ENCODE measurements at regions not wholly inside any gene's neighbourhood (a gene's known extent, or its start where the extent isn't known, plus 50 kb on each side); places are given as distances from the start of the nearest gene placed in this dataset.

DNA sequence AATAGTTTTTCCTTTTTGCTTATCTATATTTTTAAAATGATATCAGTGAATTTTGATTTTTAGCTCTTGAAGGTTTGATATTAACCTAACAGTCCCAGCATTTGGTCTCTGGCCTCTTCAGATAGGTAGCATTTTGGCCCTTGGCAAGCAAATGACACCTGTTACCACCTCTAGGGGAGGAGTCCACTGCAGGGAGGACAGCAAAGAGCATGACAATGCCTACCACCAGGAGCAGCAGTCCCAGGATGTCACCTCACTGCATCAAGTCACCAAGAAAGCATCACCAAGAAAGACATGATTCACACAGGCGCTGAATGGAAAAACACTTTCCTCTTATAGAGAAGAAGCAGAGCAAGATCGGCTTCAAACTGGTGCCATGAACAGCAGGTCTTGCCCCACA is 224.3 kb downstream of the UBE3D start:
- Mint-ChIP-seq H3K36me3 (no peaks in the 10 kb centered on the region), H3K4me3 (no peak overlapping the region), H3K27me3 (ENCODE audit: low read depth in 3 of 3) (no peaks in the 10 kb centered on the region), H3K4me1 (no peaks in the 10 kb centered on the region), H3K27ac (no peak overlapping the region), H3K9me3 (peaks cover 1 to 14% (median 4%) of the 10 kb centered on the region in 7 donors)
- Histone ChIP-seq H3K4me2 (replicated peaks; ENCODE audit: extremely low read depth, low read length, poor library complexity, severe bottlenecking) (no peak overlapping the region), H3K79me2 (ENCODE audit: insufficient read depth, low read length) (no peaks in the 10 kb centered on the region), H3K9me3 (replicated peaks in 1 of 2; ENCODE audit: control insufficient read depth in 1 of 2, insufficient read depth in 1 of 2, low read length in 2 of 2) (peaks cover 0 to 14% of the 10 kb centered on the region in 2 donors), H3K27me3 (ENCODE audit: control insufficient read depth in 2 of 2, insufficient read depth in 2 of 2, low read length in 2 of 2) (no peaks in the 10 kb centered on the region), H3K4me3 (replicated peaks in 1 of 3; ENCODE audit: low read depth in 2 of 3, low read length in 3 of 3) (no peak overlapping the region), H4K20me1 (ENCODE audit: insufficient read depth, low read length) (no peaks in the 10 kb centered on the region), H3K27ac (ENCODE audit: low read depth in 1 of 2, low read length in 2 of 2) (no peak overlapping the region), H3K4me1 (ENCODE audit: control insufficient read depth in 1 of 2, insufficient read depth in 2 of 2, low read length in 2 of 2) (no peaks in the 10 kb centered on the region), H3K9ac (ENCODE audit: insufficient read depth, low read length, poor library complexity, severe bottlenecking) (no peak overlapping the region), H3K36me3 (replicated peaks in 1 of 2; ENCODE audit: control insufficient read depth in 1 of 2, insufficient read depth in 2 of 2, low read length in 2 of 2) (no peaks in the 10 kb centered on the region), H2AFZ (ENCODE audit: insufficient read depth, low read depth, low read length, poor library complexity, severe bottlenecking) (no peak overlapping the region)
- no peak for TF ChIP-seq CTCF (IDR thresholded peaks at IDR 0.05)
- WGBS (ENCODE audit: insufficient coverage), result no CpG with 5 or more reads among the region's 2 CpGs
- intact Hi-C loops (cut with micrococcal nuclease), result no loop called here
- DNase-seq, result no peak
